ENCODE measurements at regions not wholly inside any gene's neighbourhood (a gene's known extent, or its start where the extent isn't known, plus 50 kb on each side); places are given as distances from the start of the nearest gene placed in this dataset.

GRCh38 chr17:57174591-57174990 lies 81.7 kb upstream of the MSI2 start:
- H3K4me1 Mint-ChIP-seq, result peaks cover 10% of the 10 kb centered on the region
- H3K9me3 Mint-ChIP-seq, result no peaks in the 10 kb centered on the region
- no peaks in the 10 kb centered on the region for H3K36me3 Mint-ChIP-seq
- H3K27me3 Mint-ChIP-seq, result peaks cover 51% of the 10 kb centered on the region
- peak; percentile 77 for ATAC-seq
- H3K27ac Mint-ChIP-seq, result peak overlapping the region; percentile 22
- H3K4me3 Mint-ChIP-seq, result no peak overlapping the region

GRCh38 chr17:57178839-57179238 lies 77.5 kb upstream of the MSI2 start:
- Mint-ChIP-seq H3K4me1 (peaks cover 10% of the 10 kb centered on the region), H3K4me3 (no peak overlapping the region), H3K27ac (no peak overlapping the region), H3K36me3 (no peaks in the 10 kb centered on the region), H3K27me3 (peaks cover 13% of the 10 kb centered on the region), H3K9me3 (no peaks in the 10 kb centered on the region)
- no peak for ATAC-seq

GRCh38 chr17:57182621-57183020 lies 73.7 kb upstream of the MSI2 start:
- no peaks in the 10 kb centered on the region for H3K9me3 Mint-ChIP-seq
- H3K4me1 Mint-ChIP-seq, result no peaks in the 10 kb centered on the region
- no peak overlapping the region for H3K27ac Mint-ChIP-seq
- H3K4me3 Mint-ChIP-seq, result no peak overlapping the region
- peaks cover 15% of the 10 kb centered on the region for H3K27me3 Mint-ChIP-seq
- H3K36me3 Mint-ChIP-seq, result no peaks in the 10 kb centered on the region
- no peak for ATAC-seq

GRCh38 chr17:57186226-57187019 lies 69.9 kb upstream of the MSI2 start:
- no peaks in the 10 kb centered on the region for H3K4me1 Mint-ChIP-seq
- no peaks in the 10 kb centered on the region for H3K9me3 Mint-ChIP-seq
- H3K4me3 Mint-ChIP-seq, result no peak overlapping the region
- H3K27ac Mint-ChIP-seq, result no peak overlapping the region
- ATAC-seq, result no peak
- H3K27me3 Mint-ChIP-seq, result peaks cover 28% of the 10 kb centered on the region
- H3K36me3 Mint-ChIP-seq, result no peaks in the 10 kb centered on the region

GRCh38 chr17:57187391-57187790 lies 68.9 kb upstream of the MSI2 start:
- no peak overlapping the region for H3K27ac Mint-ChIP-seq
- H3K4me1 Mint-ChIP-seq, result no peaks in the 10 kb centered on the region
- no peaks in the 10 kb centered on the region for H3K9me3 Mint-ChIP-seq
- H3K36me3 Mint-ChIP-seq, result no peaks in the 10 kb centered on the region
- no peak for ATAC-seq
- peaks cover 35% of the 10 kb centered on the region for H3K27me3 Mint-ChIP-seq
- no peak overlapping the region for H3K4me3 Mint-ChIP-seq

- no peaks in the 10 kb centered on the region for H3K9me3 Mint-ChIP-seq
- H3K27ac Mint-ChIP-seq, result no peak overlapping the region
- no peaks in the 10 kb centered on the region for H3K36me3 Mint-ChIP-seq
- no peaks in the 10 kb centered on the region for H3K4me1 Mint-ChIP-seq
- no peak overlapping the region for H3K4me3 Mint-ChIP-seq
- peak; percentile 40 for ATAC-seq
- H3K27me3 Mint-ChIP-seq, result peaks cover 13% of the 10 kb centered on the region
Measured at GRCh38 chr17:57195785-57196460, 60.4 kb upstream of the MSI2 start.

- Mint-ChIP-seq H3K27ac (no peak overlapping the region), H3K4me3 (no peak overlapping the region), H3K9me3 (no peaks in the 10 kb centered on the region), H3K27me3 (no peaks in the 10 kb centered on the region), H3K4me1 (no peaks in the 10 kb centered on the region), H3K36me3 (no peaks in the 10 kb centered on the region)
- ATAC-seq, result no peak
Measured at GRCh38 chr17:57197466-57198071, 58.8 kb upstream of the MSI2 start.

GRCh38 chr17:57201481-57201880 lies 54.8 kb upstream of the MSI2 start:
- Mint-ChIP-seq H3K36me3 (no peaks in the 10 kb centered on the region), H3K4me3 (no peak overlapping the region), H3K27me3 (peaks cover 23% of the 10 kb centered on the region), H3K9me3 (no peaks in the 10 kb centered on the region), H3K27ac (no peak overlapping the region), H3K4me1 (no peaks in the 10 kb centered on the region)
- ATAC-seq, result no peak

GRCh38 chr17:57203040-57203439 lies 53.3 kb upstream of the MSI2 start:
- H3K9me3 Mint-ChIP-seq, result peaks cover 4% of the 10 kb centered on the region
- no peaks in the 10 kb centered on the region for H3K4me1 Mint-ChIP-seq
- no peak overlapping the region for H3K27ac Mint-ChIP-seq
- H3K4me3 Mint-ChIP-seq, result no peak overlapping the region
- H3K27me3 Mint-ChIP-seq, result peaks cover 30% of the 10 kb centered on the region
- no peak for ATAC-seq
- H3K36me3 Mint-ChIP-seq, result no peaks in the 10 kb centered on the region

All from stimulated activated memory B cell treated with anti-CD40 and anti-IgM and Interleukin-4, amounts not matched to agents 10 μg/mL and 1 μg/mL and 100 μg/mL, for 72 hours (primary cell).